HG02610 (cell line): ENCODE measurements at regions not wholly inside any gene's neighbourhood (a gene's known extent, or its start where the extent isn't known, plus 50 kb on each side); places are given as distances from the start of the nearest gene placed in this dataset.
"Not testable (repeated sequence)": the region's sequence is repeated elsewhere in the genome, so short reads cannot be mapped to it uniquely, and the experiment has no call there.

Experiments
- ATAC-seq: cut with Tn5 transposase; IDR thresholded peaks from one replicate; pipeline ENCODE4 v1.9.1; 2021; ENCODE audit warnings: mild to moderate bottlenecking, moderate library complexity; ENCODE audit not compliant: unreplicated experiment

DNA sequence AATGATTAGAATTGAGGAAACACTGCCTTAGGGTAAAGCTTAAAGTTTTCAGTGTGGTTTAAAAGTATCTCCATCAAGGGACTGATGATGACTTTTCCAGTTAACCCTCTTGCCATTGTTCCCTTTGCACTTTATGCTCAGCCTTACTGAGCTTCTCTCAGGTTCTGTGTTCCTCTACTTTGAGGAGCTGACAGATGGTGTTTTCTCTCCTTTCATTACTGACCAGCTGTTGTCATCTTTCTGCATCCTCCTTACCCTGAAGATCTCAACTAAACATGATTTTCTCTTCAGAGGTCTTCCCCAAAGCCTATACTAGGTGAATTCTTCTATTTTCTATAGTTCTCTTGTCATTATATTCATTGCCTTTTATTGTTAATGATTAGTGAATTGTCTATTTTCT lies 475.6 kb upstream of the SYNCRIP start:
- ATAC-seq: no peak

GRCh38 chr6:86107985-86108384 lies 465.3 kb upstream of the SYNCRIP start:
- no peak for ATAC-seq

DNA sequence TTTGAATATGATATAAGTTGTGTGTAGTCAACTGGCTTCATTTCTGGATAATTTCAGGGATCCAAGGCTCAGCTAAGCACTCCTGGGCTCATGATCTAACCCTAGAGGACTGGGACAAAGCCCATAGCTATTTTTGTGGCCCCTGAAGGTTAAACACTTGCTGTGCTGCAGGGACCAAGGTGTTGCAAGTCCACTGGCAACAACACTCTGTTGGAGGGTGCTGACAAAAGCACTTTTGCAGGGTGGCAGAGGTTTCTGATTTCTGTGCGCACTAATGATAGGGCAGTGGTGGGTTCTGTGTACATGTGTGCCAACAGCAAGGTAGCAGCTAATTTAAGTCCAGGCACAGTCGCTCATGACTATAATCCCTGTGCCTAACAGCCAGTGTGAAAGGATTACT lies 445.3 kb upstream of the SYNCRIP start:
- ATAC-seq: no peak

DNA sequence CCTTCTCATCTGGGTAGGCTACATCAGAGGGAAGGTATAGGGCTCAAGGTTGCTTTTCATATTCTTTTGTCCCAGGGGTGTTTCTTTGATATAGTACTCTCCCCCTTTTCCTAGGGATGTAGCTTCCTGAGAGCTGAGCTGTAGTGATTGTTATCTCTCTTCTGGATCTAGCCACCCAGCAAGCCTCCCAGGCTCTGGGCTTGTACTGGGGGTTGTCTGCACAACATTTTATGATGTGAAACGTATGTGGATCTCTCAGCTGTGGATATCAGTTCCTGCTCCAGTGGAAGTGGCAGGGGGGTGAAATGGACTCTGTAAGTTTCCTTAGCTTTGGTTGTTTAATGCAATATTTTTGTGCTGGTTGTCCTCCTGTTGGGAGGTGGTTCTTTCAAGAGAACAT lies 437.3 kb upstream of the SYNCRIP start:
- ATAC-seq: no peak

GRCh38 chr6:86070151-86070550 lies 427.5 kb upstream of the SYNCRIP start:
- no peak for ATAC-seq

DNA sequence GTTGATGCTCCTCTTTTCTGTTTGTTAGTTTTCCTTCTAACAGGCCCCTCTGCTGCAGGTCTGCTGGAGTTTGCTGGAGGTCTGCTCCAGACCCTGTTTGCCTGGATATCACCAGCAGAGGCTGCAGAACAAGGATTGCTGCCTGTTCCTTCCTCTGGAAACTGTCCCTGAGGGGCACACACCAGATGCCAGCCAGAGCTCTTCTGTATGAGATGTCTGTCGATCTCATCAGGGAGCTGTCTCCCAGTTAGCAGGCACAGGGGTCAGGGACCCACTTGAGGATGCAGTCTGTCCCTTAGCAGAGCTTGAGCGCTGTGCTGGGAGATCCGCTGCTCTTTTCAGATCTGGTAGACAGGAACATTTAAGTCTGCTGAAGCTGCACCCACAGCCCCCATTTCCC lies 422.3 kb upstream of the SYNCRIP start:
- ATAC-seq: not testable (repeated sequence)

GRCh38 chr6:86057293-86057980 lies 414.8 kb upstream of the SYNCRIP start:
- ATAC-seq: not testable (repeated sequence)

- ATAC-seq: no peak
Measured at GRCh38 chr6:86045038-86045437, 402.4 kb upstream of the SYNCRIP start.

- ATAC-seq: no peak
Measured at GRCh38 chr6:86042214-86042613, 399.5 kb upstream of the SYNCRIP start.

DNA sequence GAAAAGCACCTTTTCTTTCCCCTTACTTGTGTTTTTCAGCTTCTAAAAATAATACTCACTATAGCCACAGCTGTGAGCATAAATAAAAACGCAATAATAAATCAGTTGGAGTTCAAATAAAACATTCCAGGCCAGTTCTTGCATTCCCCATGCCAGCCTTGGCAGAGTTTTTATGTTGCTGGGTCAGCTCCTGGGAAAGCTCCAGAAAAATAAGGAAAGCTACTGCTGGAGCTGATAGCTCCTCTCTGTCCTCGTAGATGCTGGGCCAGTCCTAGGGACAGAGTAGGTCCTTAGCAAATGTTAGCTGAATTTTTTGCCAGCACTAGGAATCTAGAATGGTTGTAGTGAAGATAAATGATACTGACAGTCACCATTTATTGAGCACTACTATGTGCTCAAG lies 389.0 kb upstream of the SYNCRIP start:
- ATAC-seq: no peak

GRCh38 chr6:86030875-86031274 lies 388.2 kb upstream of the SYNCRIP start:
- no peak for ATAC-seq

DNA sequence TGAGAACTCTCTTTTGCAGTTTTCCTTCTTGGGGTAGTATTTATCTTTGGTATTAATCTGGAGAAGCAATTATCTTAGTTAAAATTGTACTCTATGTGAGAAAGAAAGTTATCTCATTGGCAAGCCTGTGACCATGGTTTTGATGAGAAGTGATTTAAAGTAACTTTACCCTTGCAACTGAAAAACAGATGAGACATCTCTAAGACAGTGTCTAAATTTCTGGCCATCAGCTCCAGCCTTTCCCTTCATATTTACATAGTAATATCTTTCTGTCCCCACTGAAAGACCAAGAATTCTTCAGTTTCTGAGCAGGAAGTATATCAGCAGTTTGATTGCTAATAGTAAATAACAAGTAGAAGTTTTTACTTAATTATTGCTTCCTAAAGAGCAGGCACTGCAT lies 386.1 kb upstream of the SYNCRIP start:
- ATAC-seq: no peak

DNA sequence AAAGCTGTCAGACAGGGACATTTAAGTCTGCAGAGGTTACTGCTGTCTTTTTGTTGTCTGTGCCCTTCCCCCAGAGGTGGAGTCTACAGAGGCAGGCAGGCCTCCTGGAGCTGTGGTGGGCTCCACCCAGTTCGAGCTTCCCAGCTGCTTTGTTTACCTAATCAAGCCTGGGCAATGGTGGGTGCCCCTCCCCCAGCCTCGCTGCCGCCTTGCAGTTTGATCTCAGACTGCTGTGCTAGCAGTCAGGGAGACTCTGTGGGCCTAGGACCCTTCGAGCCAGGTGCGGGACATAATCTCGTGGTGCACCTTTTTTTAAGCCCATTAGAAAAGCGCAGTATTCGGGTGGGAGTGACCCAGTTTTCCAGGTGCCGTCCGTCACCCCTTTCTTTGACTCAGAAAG lies 384.2 kb upstream of the SYNCRIP start:
- ATAC-seq: not testable (repeated sequence)

DNA sequence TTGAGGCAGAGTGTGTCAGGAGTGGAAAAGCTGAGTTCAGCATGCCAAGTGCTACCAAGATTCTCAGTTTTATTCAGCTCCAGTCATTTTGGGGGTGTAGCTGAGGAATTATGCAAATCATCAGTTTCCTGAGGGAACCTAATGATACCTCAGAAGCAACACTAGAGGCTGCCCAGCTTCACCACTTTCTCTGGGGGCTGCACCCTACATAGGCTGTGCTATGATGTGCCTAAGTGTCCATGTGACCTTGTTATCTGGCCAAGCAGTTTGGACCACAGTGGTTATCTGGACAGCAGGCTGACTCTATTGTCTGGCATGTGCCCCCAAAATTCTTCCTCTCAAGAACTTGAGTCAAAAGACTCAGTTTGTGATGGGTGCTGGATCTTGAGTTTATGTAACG lies 374.6 kb upstream of the SYNCRIP start:
- ATAC-seq: peak; percentile 78

- no peak for ATAC-seq
Measured at GRCh38 chr6:86016567-86016966, 373.9 kb upstream of the SYNCRIP start.

DNA sequence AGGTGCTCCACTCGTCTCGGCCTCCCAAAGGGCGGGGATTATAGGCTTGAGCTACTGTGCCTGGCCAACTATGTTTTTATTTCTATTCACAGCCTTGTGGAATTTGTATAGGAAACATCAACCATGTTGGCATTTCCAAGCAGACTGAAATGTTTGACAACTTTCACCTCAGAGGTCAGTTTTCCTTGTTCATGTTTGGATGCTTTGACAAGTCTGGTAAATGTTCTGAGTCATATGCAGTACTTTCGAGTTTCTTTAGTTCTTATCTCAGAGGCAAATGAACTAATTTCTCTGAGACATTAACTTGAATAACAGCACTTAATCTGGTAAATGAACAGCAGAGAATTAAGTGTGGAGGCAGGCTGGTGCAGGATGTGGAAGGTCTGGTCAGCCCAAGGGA lies 373.4 kb upstream of the SYNCRIP start:
- ATAC-seq: no peak

GRCh38 chr6:86012991-86013390 lies 370.3 kb upstream of the SYNCRIP start:
- not testable (repeated sequence) for ATAC-seq

GRCh38 chr6:86010915-86011786 lies 368.5 kb upstream of the SYNCRIP start:
- no peak for ATAC-seq

DNA sequence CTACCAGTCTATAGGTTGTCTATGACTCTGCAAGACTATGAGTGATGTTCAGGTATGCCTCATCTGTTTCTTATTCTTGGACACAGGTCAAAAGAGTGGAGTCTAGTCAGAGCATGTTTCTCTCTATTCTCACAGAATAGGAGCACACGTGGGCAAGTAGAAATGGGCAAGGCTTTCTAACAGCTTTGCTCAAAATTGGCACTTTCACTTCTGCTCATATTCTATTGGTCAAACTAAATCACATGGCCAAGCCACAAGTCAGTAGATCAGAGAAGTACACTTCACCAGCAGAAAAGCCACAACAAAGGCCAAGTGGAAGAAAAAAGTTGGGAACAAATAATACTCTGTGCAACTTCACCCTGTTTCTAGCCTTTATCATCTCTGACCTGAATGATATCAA lies 354.5 kb upstream of the SYNCRIP start:
- no peak for ATAC-seq

GRCh38 chr6:85996034-85996375 lies 353.3 kb upstream of the SYNCRIP start:
- ATAC-seq: no peak

GRCh38 chr6:85995339-85996033 lies 352.8 kb upstream of the SYNCRIP start:
- no peak for ATAC-seq

DNA sequence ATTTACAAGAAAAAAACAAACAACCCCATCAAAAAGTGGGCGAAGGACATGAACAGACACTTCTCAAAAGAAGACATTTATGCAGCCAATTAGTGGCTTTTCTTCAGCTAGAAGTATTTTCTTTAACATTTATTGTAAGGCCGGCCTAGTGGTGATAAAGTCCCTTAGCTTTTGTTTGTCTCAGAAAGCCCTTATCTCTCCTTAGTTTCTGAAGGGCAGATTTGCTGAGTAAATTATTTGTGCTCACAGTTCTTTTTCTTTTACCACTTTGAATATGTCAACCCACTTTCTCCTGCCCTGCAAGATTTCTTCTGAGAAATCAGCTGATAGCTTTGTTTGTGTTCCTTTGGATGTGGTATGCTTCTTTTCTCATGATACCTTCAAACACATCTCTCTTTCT lies 344.0 kb upstream of the SYNCRIP start:
- ATAC-seq: no peak
